ENCODE measurements at regions not wholly inside any gene's neighbourhood (a gene's known extent, or its start where the extent isn't known, plus 50 kb on each side); places are given as distances from the start of the nearest gene placed in this dataset.
"Not testable (repeated sequence)": the region's sequence is repeated elsewhere in the genome, so short reads cannot be mapped to it uniquely, and the experiment has no call there.

DNA sequence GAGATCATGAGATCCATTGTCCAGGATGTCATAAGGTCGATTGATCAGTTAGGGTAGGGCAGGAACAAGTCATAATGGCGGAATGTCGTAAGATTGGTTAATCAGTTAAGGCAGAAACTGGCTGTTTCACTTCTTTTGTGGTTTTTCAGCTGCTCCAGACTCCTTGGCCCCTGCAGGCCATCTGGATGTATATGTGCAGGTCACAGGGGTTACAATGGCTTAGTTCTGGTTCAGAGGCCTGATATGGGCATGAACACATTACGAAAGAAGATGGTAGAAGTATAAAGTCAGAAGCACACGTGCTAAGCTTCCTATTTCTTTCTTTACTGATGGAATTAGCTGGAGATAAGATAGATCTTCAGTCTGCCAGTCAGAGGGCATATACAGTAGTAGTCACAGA is 315.4 kb upstream of the LRRC3B start (continued):
- no peak for TF ChIP-seq MEF2A (IDR thresholded peaks at IDR 0.05; ENCODE audit: borderline replicate concordance, low read depth)
- no peak for TF ChIP-seq GABPA (IDR thresholded peaks at IDR 0.05; ENCODE audit: low read depth)
- TF ChIP-seq NRF1 (IDR thresholded peaks at IDR 0.05; ENCODE audit: low read depth, low read length): no peak
- TF ChIP-seq RFX5 (IDR thresholded peaks at IDR 0.05; ENCODE audit: low read length): no peak

DNA sequence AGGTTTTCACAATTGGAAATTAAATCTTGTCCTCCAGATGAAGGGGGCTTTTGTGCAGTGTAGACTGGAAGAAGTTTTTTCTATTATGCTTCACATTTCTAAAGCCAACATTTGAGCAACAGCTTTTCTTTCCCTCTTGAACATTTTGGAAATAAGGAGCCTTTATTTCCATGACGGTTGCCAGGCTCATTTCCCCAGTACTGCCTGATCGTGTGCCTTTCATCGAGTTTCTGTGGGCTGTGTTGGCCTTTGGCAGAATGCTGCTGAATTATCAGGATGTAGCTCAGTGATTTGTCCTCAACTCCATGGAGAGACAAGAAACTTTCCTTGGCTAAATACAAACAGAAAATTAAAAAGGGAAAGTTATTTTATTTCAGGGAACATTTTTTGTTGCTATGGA is 314.8 kb upstream of the LRRC3B start:
- no peaks in the 10 kb centered on the region for H3K36me3 ChIP-seq (replicated peaks in 1 of 2; ENCODE audit: control insufficient read depth in 1 of 2, insufficient read depth in 2 of 2, low read length in 1 of 2)
- WGBS (ENCODE audit: low lambda C conversion rate): 26% methylated on average over 3 of the region's 3 CpGs
- H3K9ac ChIP-seq: no peak overlapping the region
- TF ChIP-seq TCF12 (IDR thresholded peaks at IDR 0.05): no peak
- no peaks in the 10 kb centered on the region for H3K79me2 ChIP-seq (ENCODE audit: insufficient read depth)
- DNase-seq: no peak
- H3K27me3 ChIP-seq (ENCODE audit: insufficient read depth): no peaks in the 10 kb centered on the region
- ChIA-PET POLR2A (no interaction called here), CTCF (no interaction called here)
- H3K9me3 ChIP-seq: no peaks in the 10 kb centered on the region; the same call in 1 of the 2 replicates
- H4K20me1 ChIP-seq (ENCODE audit: insufficient read depth): no peaks in the 10 kb centered on the region
- H2AFZ ChIP-seq (ENCODE audit: low read depth): no peak overlapping the region
- H3K9me2 ChIP-seq: no peaks in the 10 kb centered on the region
- H3K27ac ChIP-seq (ENCODE audit: low read depth in 2 of 2, low read length in 1 of 2): no peak overlapping the region
- H3K4me2 ChIP-seq: no peak overlapping the region
- no peaks in the 10 kb centered on the region for H3K4me1 ChIP-seq (ENCODE audit: control insufficient read depth in 1 of 2, insufficient read depth in 2 of 2, low read depth in 1 of 2, low read length in 1 of 2)
- H3K4me3 ChIP-seq (ENCODE audit: low read depth in 2 of 2, low read length in 1 of 2): no peak overlapping the region
- no peaks in the 10 kb centered on the region for H3F3A ChIP-seq (replicated peaks; ENCODE audit: insufficient read depth)

DNA sequence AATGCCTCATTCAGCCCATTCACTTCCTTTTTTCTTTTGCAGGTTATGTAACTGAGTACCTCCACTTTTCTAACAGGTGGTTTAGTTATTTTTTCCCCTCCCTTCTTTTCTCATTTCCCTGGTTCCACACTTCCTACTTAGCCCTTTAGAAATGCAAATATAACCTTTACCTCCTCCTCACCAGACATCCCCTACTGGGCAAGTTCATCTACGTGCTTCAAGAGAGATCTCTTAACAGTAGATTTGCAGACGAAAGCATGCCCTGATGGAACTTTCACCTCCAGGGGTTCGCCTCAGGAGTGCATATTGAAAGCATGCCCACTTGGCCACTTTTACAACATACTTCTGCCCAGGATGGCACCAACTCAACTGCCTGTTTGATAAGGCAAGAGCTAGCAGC is 314.1 kb upstream of the LRRC3B start:
- CTCF ChIA-PET: no interaction called here
- H3K4me1 ChIP-seq (ENCODE audit: control insufficient read depth in 1 of 2, insufficient read depth in 2 of 2, low read depth in 1 of 2, low read length in 1 of 2): no peaks in the 10 kb centered on the region

DNA sequence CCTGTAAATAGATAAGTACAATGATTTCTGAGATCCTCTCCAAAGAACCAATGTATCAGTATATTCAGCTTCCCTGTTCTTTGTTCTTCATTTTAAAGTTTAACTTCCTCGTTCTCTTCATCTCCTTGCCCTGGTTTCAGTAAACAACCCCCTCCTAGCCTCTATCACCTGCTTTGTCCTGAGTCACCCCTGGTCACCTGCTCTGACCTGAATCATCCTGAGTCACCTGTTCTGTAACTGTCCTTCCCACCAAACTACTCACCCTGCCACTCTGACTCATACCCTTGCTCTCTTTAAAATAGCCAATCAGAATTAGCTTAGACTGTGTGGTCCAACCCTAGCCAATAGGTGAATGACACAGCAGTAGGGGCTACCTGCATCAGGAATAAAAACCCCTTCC is 313.0 kb upstream of the LRRC3B start:
- H3K9me3 ChIP-seq; POLR2A ChIA-PET; H3K4me1 ChIP-seq (ENCODE audit: control insufficient read depth in 1 of 2, insufficient read depth in 2 of 2, low read depth in 1 of 2, low read length in 1 of 2); H3K4me2 ChIP-seq; H3K4me3 ChIP-seq (ENCODE audit: low read depth in 2 of 2, low read length in 1 of 2); DNase-seq; H3K9me2 ChIP-seq; H3K36me3 ChIP-seq (replicated peaks in 1 of 2; ENCODE audit: control insufficient read depth in 1 of 2, insufficient read depth in 2 of 2, low read length in 1 of 2); H3K27me3 ChIP-seq (ENCODE audit: insufficient read depth); H3K27ac ChIP-seq (ENCODE audit: low read depth in 2 of 2, low read length in 1 of 2); H3K9ac ChIP-seq; H3K79me2 ChIP-seq (ENCODE audit: insufficient read depth); H3F3A ChIP-seq (replicated peaks; ENCODE audit: insufficient read depth); CTCF ChIA-PET; H4K20me1 ChIP-seq (ENCODE audit: insufficient read depth); H2AFZ ChIP-seq (ENCODE audit: low read depth): not testable (repeated sequence)
- WGBS (ENCODE audit: low lambda C conversion rate): 11% methylated on average over 1 of the region's 1 CpG

More for the DNA sequence above, 314.1 kb upstream of the LRRC3B start:
- H3K4me3 ChIP-seq (ENCODE audit: low read depth in 2 of 2, low read length in 1 of 2): no peak overlapping the region
- no peak overlapping the region for H3K4me2 ChIP-seq
- no peaks in the 10 kb centered on the region for H3F3A ChIP-seq (replicated peaks; ENCODE audit: insufficient read depth)
- DNase-seq: no peak
- H2AFZ ChIP-seq (ENCODE audit: low read depth): no peak overlapping the region
- TF ChIP-seq GATA2 (CRISPR knock-in tag; IDR thresholded peaks at IDR 0.05) (no peak), YY1 (IDR thresholded peaks at IDR 0.05; ENCODE audit: low read depth) (no peak), FOXM1 (IDR thresholded peaks at IDR 0.05; ENCODE audit: low read depth) (no peak), FOSL2 (IDR thresholded peaks at IDR 0.05; ENCODE audit: borderline replicate concordance, low read depth) (no peak), CHD2 (IDR thresholded peaks at IDR 0.05; ENCODE audit: low read length, partially characterized antibody) (no peak), RCOR1 (IDR thresholded peaks at IDR 0.05; ENCODE audit: low read length) (no peak), MXI1 (IDR thresholded peaks at IDR 0.05; ENCODE audit: low read depth, low read length) (no peak)
- TF ChIP-seq, protein P1, sequence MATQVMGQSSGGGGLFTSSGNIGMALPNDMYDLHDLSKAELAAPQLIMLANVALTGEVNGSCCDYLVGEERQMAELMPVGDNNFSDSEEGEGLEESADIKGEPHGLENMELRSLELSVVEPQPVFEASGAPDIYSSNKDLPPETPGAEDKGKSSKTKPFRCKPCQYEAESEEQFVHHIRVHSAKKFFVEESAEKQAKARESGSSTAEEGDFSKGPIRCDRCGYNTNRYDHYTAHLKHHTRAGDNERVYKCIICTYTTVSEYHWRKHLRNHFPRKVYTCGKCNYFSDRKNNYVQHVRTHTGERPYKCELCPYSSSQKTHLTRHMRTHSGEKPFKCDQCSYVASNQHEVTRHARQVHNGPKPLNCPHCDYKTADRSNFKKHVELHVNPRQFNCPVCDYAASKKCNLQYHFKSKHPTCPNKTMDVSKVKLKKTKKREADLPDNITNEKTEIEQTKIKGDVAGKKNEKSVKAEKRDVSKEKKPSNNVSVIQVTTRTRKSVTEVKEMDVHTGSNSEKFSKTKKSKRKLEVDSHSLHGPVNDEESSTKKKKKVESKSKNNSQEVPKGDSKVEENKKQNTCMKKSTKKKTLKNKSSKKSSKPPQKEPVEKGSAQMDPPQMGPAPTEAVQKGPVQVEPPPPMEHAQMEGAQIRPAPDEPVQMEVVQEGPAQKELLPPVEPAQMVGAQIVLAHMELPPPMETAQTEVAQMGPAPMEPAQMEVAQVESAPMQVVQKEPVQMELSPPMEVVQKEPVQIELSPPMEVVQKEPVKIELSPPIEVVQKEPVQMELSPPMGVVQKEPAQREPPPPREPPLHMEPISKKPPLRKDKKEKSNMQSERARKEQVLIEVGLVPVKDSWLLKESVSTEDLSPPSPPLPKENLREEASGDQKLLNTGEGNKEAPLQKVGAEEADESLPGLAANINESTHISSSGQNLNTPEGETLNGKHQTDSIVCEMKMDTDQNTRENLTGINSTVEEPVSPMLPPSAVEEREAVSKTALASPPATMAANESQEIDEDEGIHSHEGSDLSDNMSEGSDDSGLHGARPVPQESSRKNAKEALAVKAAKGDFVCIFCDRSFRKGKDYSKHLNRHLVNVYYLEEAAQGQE (IDR thresholded peaks at IDR 0.05; ENCODE audit: low read depth, low read length): no peak
- TF ChIP-seq, protein P2, sequence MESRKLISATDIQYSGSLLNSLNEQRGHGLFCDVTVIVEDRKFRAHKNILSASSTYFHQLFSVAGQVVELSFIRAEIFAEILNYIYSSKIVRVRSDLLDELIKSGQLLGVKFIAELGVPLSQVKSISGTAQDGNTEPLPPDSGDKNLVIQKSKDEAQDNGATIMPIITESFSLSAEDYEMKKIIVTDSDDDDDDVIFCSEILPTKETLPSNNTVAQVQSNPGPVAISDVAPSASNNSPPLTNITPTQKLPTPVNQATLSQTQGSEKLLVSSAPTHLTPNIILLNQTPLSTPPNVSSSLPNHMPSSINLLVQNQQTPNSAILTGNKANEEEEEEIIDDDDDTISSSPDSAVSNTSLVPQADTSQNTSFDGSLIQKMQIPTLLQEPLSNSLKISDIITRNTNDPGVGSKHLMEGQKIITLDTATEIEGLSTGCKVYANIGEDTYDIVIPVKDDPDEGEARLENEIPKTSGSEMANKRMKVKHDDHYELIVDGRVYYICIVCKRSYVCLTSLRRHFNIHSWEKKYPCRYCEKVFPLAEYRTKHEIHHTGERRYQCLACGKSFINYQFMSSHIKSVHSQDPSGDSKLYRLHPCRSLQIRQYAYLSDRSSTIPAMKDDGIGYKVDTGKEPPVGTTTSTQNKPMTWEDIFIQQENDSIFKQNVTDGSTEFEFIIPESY (IDR thresholded peaks at IDR 0.05; ENCODE audit: borderline replicate concordance, low read depth): no peak
- H3K79me2 ChIP-seq (ENCODE audit: insufficient read depth): no peaks in the 10 kb centered on the region
- no peak overlapping the region for H3K27ac ChIP-seq (ENCODE audit: low read depth in 2 of 2, low read length in 1 of 2)
- H3K36me3 ChIP-seq (replicated peaks in 1 of 2; ENCODE audit: control insufficient read depth in 1 of 2, insufficient read depth in 2 of 2, low read length in 1 of 2): no peaks in the 10 kb centered on the region
- no peaks in the 10 kb centered on the region for H4K20me1 ChIP-seq (ENCODE audit: insufficient read depth)
- WGBS (ENCODE audit: low lambda C conversion rate): 12% methylated on average over 3 of the region's 3 CpGs
- no peak overlapping the region for H3K9ac ChIP-seq
- no peaks in the 10 kb centered on the region; the same call in 1 of the 2 replicates for H3K9me3 ChIP-seq
- H3K27me3 ChIP-seq (ENCODE audit: insufficient read depth): no peaks in the 10 kb centered on the region
- H3K9me2 ChIP-seq: no peaks in the 10 kb centered on the region
- POLR2A ChIA-PET: no interaction called here

Measured in SK-N-SH (cell line).